ENCODE measurements at regions not wholly inside any gene's neighbourhood (a gene's known extent, or its start where the extent isn't known, plus 50 kb on each side); places are given as distances from the start of the nearest gene placed in this dataset.

- no peak for DNase-seq
Observed at GRCh38 chr5:176734756-176735342, 75.5 kb upstream of the UNC5A start.

GRCh38 chr5:176735383-176736265 is 74.7 kb upstream of the UNC5A start:
- DNase-seq, result no peak

GRCh38 chr5:176736301-176736930 is 73.9 kb upstream of the UNC5A start:
- DNase-seq, result no peak

- DNase-seq, result no peak
Observed at GRCh38 chr5:176736931-176737745, 73.2 kb upstream of the UNC5A start.

- no peak for DNase-seq
Observed at GRCh38 chr5:176737746-176738636, 72.4 kb upstream of the UNC5A start.

- no peak for DNase-seq
Observed at GRCh38 chr5:176738637-176739250, 71.6 kb upstream of the UNC5A start.

- DNase-seq, result no peak
Observed at GRCh38 chr5:176739461-176740051, 70.8 kb upstream of the UNC5A start.

GRCh38 chr5:176740131-176740701 is 70.1 kb upstream of the UNC5A start:
- no peak for DNase-seq

- no peak for DNase-seq
Observed at GRCh38 chr5:176740702-176741496, 69.5 kb upstream of the UNC5A start.

GRCh38 chr5:176741561-176742211 is 68.7 kb upstream of the UNC5A start:
- no peak for DNase-seq

GRCh38 chr5:176742246-176743105 is 67.9 kb upstream of the UNC5A start:
- DNase-seq, result no peak

GRCh38 chr5:176743136-176743861 is 67.1 kb upstream of the UNC5A start:
- no peak for DNase-seq

GRCh38 chr5:176743868-176744583 is 66.3 kb upstream of the UNC5A start:
- DNase-seq, result no peak

GRCh38 chr5:176744584-176744965 is 65.8 kb upstream of the UNC5A start:
- no peak for DNase-seq

- DNase-seq, result no peak
Observed at GRCh38 chr5:176747670-176748072, 62.7 kb upstream of the UNC5A start.

GRCh38 chr5:176748073-176748966 is 62.0 kb upstream of the UNC5A start:
- no peak for DNase-seq
